ENCODE measurements at regions not wholly inside any gene's neighbourhood (a gene's known extent, or its start where the extent isn't known, plus 50 kb on each side); places are given as distances from the start of the nearest gene placed in this dataset.

- TF ChIP-seq, protein P1, sequence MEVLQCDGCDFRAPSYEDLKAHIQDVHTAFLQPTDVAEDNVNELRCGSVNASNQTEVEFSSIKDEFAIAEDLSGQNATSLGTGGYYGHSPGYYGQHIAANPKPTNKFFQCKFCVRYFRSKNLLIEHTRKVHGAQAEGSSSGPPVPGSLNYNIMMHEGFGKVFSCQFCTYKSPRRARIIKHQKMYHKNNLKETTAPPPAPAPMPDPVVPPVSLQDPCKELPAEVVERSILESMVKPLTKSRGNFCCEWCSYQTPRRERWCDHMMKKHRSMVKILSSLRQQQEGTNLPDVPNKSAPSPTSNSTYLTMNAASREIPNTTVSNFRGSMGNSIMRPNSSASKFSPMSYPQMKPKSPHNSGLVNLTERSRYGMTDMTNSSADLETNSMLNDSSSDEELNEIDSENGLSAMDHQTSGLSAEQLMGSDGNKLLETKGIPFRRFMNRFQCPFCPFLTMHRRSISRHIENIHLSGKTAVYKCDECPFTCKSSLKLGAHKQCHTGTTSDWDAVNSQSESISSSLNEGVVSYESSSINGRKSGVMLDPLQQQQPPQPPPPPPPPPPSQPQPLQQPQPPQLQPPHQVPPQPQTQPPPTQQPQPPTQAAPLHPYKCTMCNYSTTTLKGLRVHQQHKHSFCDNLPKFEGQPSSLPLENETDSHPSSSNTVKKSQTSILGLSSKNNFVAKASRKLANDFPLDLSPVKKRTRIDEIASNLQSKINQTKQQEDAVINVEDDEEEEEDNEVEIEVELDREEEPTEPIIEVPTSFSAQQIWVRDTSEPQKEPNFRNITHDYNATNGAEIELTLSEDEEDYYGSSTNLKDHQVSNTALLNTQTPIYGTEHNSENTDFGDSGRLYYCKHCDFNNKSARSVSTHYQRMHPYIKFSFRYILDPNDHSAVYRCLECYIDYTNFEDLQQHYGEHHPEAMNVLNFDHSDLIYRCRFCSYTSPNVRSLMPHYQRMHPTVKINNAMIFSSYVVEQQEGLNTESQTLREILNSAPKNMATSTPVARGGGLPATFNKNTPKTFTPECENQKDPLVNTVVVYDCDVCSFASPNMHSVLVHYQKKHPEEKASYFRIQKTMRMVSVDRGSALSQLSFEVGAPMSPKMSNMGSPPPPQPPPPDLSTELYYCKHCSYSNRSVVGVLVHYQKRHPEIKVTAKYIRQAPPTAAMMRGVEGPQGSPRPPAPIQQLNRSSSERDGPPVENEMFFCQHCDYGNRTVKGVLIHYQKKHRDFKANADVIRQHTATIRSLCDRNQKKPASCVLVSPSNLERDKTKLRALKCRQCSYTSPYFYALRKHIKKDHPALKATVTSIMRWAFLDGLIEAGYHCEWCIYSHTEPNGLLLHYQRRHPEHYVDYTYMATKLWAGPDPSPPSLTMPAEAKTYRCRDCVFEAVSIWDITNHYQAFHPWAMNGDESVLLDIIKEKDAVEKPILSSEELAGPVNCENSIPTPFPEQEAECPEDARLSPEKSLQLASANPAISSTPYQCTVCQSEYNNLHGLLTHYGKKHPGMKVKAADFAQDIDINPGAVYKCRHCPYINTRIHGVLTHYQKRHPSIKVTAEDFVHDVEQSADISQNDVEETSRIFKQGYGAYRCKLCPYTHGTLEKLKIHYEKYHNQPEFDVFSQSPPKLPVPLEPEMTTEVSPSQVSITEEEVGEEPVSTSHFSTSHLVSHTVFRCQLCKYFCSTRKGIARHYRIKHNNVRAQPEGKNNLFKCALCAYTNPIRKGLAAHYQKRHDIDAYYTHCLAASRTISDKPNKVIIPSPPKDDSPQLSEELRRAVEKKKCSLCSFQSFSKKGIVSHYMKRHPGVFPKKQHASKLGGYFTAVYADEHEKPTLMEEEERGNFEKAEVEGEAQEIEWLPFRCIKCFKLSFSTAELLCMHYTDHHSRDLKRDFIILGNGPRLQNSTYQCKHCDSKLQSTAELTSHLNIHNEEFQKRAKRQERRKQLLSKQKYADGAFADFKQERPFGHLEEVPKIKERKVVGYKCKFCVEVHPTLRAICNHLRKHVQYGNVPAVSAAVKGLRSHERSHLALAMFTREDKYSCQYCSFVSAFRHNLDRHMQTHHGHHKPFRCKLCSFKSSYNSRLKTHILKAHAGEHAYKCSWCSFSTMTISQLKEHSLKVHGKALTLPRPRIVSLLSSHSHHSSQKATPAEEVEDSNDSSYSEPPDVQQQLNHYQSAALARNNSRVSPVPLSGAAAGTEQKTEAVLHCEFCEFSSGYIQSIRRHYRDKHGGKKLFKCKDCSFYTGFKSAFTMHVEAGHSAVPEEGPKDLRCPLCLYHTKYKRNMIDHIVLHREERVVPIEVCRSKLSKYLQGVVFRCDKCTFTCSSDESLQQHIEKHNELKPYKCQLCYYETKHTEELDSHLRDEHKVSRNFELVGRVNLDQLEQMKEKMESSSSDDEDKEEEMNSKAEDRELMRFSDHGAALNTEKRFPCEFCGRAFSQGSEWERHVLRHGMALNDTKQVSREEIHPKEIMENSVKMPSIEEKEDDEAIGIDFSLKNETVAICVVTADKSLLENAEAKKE (CRISPR knock-in tag; IDR thresholded peaks at IDR 0.05): no peak
These were observed 353.0 kb upstream of the KLF12 start (continued) for GRCh38 chr13:74487091-74487722.

- DNase-seq (ENCODE audit: low spot score) (no peak), ATAC-seq (no peak)
- Histone ChIP-seq H3K27ac (ENCODE audit: low read depth) (no peak overlapping the region), H3K79me2 (replicated peaks; ENCODE audit: insufficient read depth) (no peaks in the 10 kb centered on the region), H2AFZ (no peak overlapping the region), H3K9me2 (ENCODE audit: insufficient read depth) (no peaks in the 10 kb centered on the region), H3K4me3 (no peak overlapping the region), H3K36me3 (ENCODE audit: insufficient read depth) (no peaks in the 10 kb centered on the region), H4K20me1 (replicated peaks; ENCODE audit: insufficient read depth) (no peaks in the 10 kb centered on the region), H3F3A (replicated peaks; ENCODE audit: low read depth) (no peaks in the 10 kb centered on the region), H3K4me1 (ENCODE audit: insufficient read depth) (no peaks in the 10 kb centered on the region), H3K4me2 (no peak overlapping the region), H3K27me3 (ENCODE audit: insufficient read depth) (no peaks in the 10 kb centered on the region)
- Mint-ChIP-seq H3K36me3 (ENCODE audit: low read depth) (no peaks in the 10 kb centered on the region), H3K4me3 (no peak overlapping the region), H3K27ac (no peak overlapping the region), H3K9me3 (no peaks in the 10 kb centered on the region), H3K4me1 (no peaks in the 10 kb centered on the region), H3K27me3 (ENCODE audit: insufficient read depth, low read depth, poor library complexity) (no peaks in the 10 kb centered on the region)
- TF ChIP-seq STAT1 (IDR thresholded peaks at IDR 0.05; ENCODE audit: unreplicated experiment) (no peak), CREB1 (CRISPR knock-in tag; IDR thresholded peaks at IDR 0.05; ENCODE audit: low read depth) (no peak), ZNF114 (CRISPR knock-in tag; IDR thresholded peaks at IDR 0.05) (no peak), EZH2 (IDR thresholded peaks at IDR 0.05; ENCODE audit: low read depth, unreplicated experiment) (no peak), POLR2AphosphoS5 (IDR thresholded peaks at IDR 0.05; ENCODE audit: low read depth) (no peak)
- TF ChIP-seq, protein P1 (CRISPR knock-in tag; IDR thresholded peaks at IDR 0.05): no peak
- TF ChIP-seq, protein P2, sequence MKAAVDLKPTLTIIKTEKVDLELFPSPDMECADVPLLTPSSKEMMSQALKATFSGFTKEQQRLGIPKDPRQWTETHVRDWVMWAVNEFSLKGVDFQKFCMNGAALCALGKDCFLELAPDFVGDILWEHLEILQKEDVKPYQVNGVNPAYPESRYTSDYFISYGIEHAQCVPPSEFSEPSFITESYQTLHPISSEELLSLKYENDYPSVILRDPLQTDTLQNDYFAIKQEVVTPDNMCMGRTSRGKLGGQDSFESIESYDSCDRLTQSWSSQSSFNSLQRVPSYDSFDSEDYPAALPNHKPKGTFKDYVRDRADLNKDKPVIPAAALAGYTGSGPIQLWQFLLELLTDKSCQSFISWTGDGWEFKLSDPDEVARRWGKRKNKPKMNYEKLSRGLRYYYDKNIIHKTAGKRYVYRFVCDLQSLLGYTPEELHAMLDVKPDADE (IDR thresholded peaks at IDR 0.05): no peak
These were observed 351.6 kb upstream of the KLF12 start for GRCh38 chr13:74485757-74486156.
